SIG-M5 treated with dmso at 0.1 percent for 504 hours (cell line): ENCODE measurements at regions not wholly inside any gene's neighbourhood (a gene's known extent, or its start where the extent isn't known, plus 50 kb on each side); places are given as distances from the start of the nearest gene placed in this dataset.
A peak's percentile ranks its signal among the peaks of the same experiment; 100 is the strongest.

Source experiments
- DNase-seq: peaks from one replicate; lab custom pipeline; 2025; ENCODE audit not compliant: unreplicated experiment; lab: John Stamatoyannopoulos, UW

GRCh38 chr14:26765768-26766520 is 168.1 kb upstream of the NOVA1 start:
- DNase-seq = peak; percentile 3

- DNase-seq = no peak
Measured at GRCh38 chr14:26766726-26767125, 168.9 kb upstream of the NOVA1 start.

GRCh38 chr14:26773906-26774593 is 176.2 kb upstream of the NOVA1 start:
- no peak for DNase-seq

GRCh38 chr14:26775765-26776563 is 178.1 kb upstream of the NOVA1 start:
- DNase-seq = no peak

- no peak for DNase-seq
Measured at GRCh38 chr14:26791117-26791806, 193.4 kb upstream of the NOVA1 start.

GRCh38 chr14:26794731-26795130 is 196.9 kb upstream of the NOVA1 start:
- no peak for DNase-seq

- no peak for DNase-seq
Measured at GRCh38 chr14:26808407-26808806, 210.6 kb upstream of the NOVA1 start.

- DNase-seq = no peak
Measured at GRCh38 chr14:26810631-26811030, 212.8 kb upstream of the NOVA1 start.

GRCh38 chr14:26811756-26812305 is 214.0 kb upstream of the NOVA1 start:
- no peak for DNase-seq

GRCh38 chr14:26820138-26820537 is 222.3 kb upstream of the NOVA1 start:
- no peak for DNase-seq

GRCh38 chr14:26820572-26820971 is 222.7 kb upstream of the NOVA1 start:
- no peak for DNase-seq

GRCh38 chr14:26828741-26829140 is 230.9 kb upstream of the NOVA1 start:
- DNase-seq = no peak

- no peak for DNase-seq
Measured at GRCh38 chr14:26833621-26834176, 235.9 kb upstream of the NOVA1 start.

- no peak for DNase-seq
Measured at GRCh38 chr14:26835979-26836570, 238.2 kb upstream of the NOVA1 start.

- DNase-seq = no peak
Measured at GRCh38 chr14:26839481-26839880, 241.6 kb upstream of the NOVA1 start.

GRCh38 chr14:26841326-26841725 is 243.5 kb upstream of the NOVA1 start:
- no peak for DNase-seq

- DNase-seq = peak; percentile 3
Measured at GRCh38 chr14:26841920-26842741, 244.3 kb upstream of the NOVA1 start.

- no peak for DNase-seq
Measured at GRCh38 chr14:26845151-26845818, 247.5 kb upstream of the NOVA1 start.

GRCh38 chr14:26846388-26846787 is 248.6 kb upstream of the NOVA1 start:
- no peak for DNase-seq
